GM23338 (cell line): ENCODE measurements at regions not wholly inside any gene's neighbourhood (a gene's known extent, or its start where the extent isn't known, plus 50 kb on each side); places are given as distances from the start of the nearest gene placed in this dataset.

Experiments used
- ATAC-seq: fragments of 200-7000 bp; cut with Tn5 transposase; 3 replicates; pipeline ENCODE4 v1.9.1; 2020
- DNase-seq: peaks from one replicate; pipeline ENCODE4 v3.0.0-alpha.2; 2015; ENCODE audit warnings: low spot score
- H2AFZ ChIP-seq: fragments of 200-600 bp; sonication (generic); 2 replicates; pipeline ENCODE4 v1.8.0; 2016; ENCODE audit warnings: antibody characterized with exemption, mild to moderate bottlenecking, moderate library complexity
- H3F3A ChIP-seq: fragments of 200-600 bp; sonication (generic); replicated peaks from 2 replicates; pipeline ENCODE4 v1.8.0; 2017; ENCODE audit warnings: antibody characterized with exemption, mixed run types, low read depth
- H3K27ac ChIP-seq: fragments of 200-600 bp; sonication (generic); 2 replicates; pipeline ENCODE4 v1.6.1; 2016; ENCODE audit warnings: low read depth
- H3K27me3 ChIP-seq: fragments of 200-600 bp; sonication (generic); 2 replicates; pipeline ENCODE4 v1.8.0; 2016; ENCODE audit warnings: mild to moderate bottlenecking, mixed run types, moderate library complexity; ENCODE audit not compliant: insufficient read depth
- H3K36me3 ChIP-seq: fragments of 200-600 bp; sonication (generic); 2 replicates; pipeline ENCODE4 v1.8.0; 2016; ENCODE audit warnings: mild to moderate bottlenecking; ENCODE audit not compliant: insufficient read depth
- H3K4me1 ChIP-seq: fragments of 200-600 bp; sonication (generic); 2 replicates; pipeline ENCODE4 v1.8.0; 2016; ENCODE audit warnings: mild to moderate bottlenecking, moderate library complexity; ENCODE audit not compliant: insufficient read depth
- H3K4me2 ChIP-seq: fragments of 200-600 bp; sonication (generic); 2 replicates; pipeline ENCODE4 v1.7.1; 2017; ENCODE audit warnings: mixed run types
- H3K4me3 ChIP-seq: fragments of 200-600 bp; sonication (generic); 2 replicates; pipeline ENCODE4 v1.6.1; 2016; ENCODE audit warnings: mixed run types
- H3K79me2 ChIP-seq: fragments of 200-600 bp; sonication (generic); replicated peaks from 2 replicates; pipeline ENCODE4 v1.8.0; 2017; ENCODE audit warnings: mild to moderate bottlenecking; ENCODE audit not compliant: insufficient read depth
- H3K9me2 ChIP-seq: fragments of 200-600 bp; sonication (generic); 2 replicates; pipeline ENCODE4 v1.8.0; 2017; ENCODE audit not compliant: insufficient read depth
- H4K20me1 ChIP-seq: fragments of 200-600 bp; sonication (generic); replicated peaks from 2 replicates; pipeline ENCODE4 v1.8.0; 2017; ENCODE audit warnings: mild to moderate bottlenecking; ENCODE audit not compliant: insufficient read depth
- H3K27ac Mint-ChIP-seq: 2 replicates; pipeline ENCODE4 v1.8.0; 2020; ENCODE audit warnings: inconsistent platforms, mild to moderate bottlenecking, moderate library complexity, mixed read lengths
- H3K27me3 Mint-ChIP-seq: 3 replicates; pipeline ENCODE4 v1.8.0; 2022; ENCODE audit warnings: low read depth, mild to moderate bottlenecking, moderate library complexity, mixed read lengths, inconsistent platforms; ENCODE audit not compliant: insufficient read depth, poor library complexity
- H3K36me3 Mint-ChIP-seq: 3 replicates; pipeline ENCODE4 v1.8.0; 2021; ENCODE audit warnings: low read depth, mild to moderate bottlenecking, inconsistent platforms, moderate library complexity, mixed read lengths
- H3K4me1 Mint-ChIP-seq: 3 replicates; pipeline ENCODE4 v1.8.0; 2020; ENCODE audit warnings: mild to moderate bottlenecking, inconsistent platforms, mixed read lengths
- H3K4me3 Mint-ChIP-seq: 3 replicates; pipeline ENCODE4 v1.8.0; 2021; ENCODE audit warnings: moderate library complexity, mild to moderate bottlenecking, inconsistent platforms, mixed read lengths
- H3K9me3 Mint-ChIP-seq: 3 replicates; pipeline ENCODE4 v1.8.0; 2020; ENCODE audit warnings: moderate library complexity, mild to moderate bottlenecking, inconsistent platforms, mixed read lengths
- CREB1 ChIP-seq: fragments of 250-450 bp; sonication (Bioruptor Pico); IDR thresholded peaks from 2 replicates; pipeline ENCODE4 v1.5.0; 2020; ENCODE audit warnings: low read depth, mild to moderate bottlenecking, moderate library complexity
- EZH2 ChIP-seq: fragments of 200-600 bp; sonication (generic); IDR thresholded peaks from one replicate; pipeline ENCODE4 v1.8.0; 2017; ENCODE audit warnings: antibody characterized with exemption, mild to moderate bottlenecking, low read depth; ENCODE audit not compliant: unreplicated experiment
- EZH2phosphoT487 ChIP-seq: fragments of 200-600 bp; sonication (generic); IDR thresholded peaks from one replicate; pipeline ENCODE4 v1.8.1; 2018; ENCODE audit warnings: antibody characterized with exemption; ENCODE audit not compliant: unreplicated experiment
- JUNB ChIP-seq: IDR thresholded peaks from one replicate; pipeline ENCODE4 v1.6.1; 2016; ENCODE audit warnings: antibody characterized with exemption; ENCODE audit not compliant: unreplicated experiment
- NANOG ChIP-seq: IDR thresholded peaks from 2 replicates; pipeline ENCODE4 v1.6.1; 2016; ENCODE audit warnings: antibody characterized with exemption, borderline replicate concordance
- POLR2AphosphoS5 ChIP-seq: IDR thresholded peaks from 2 replicates; pipeline ENCODE4 v1.6.1; 2016; ENCODE audit warnings: antibody characterized with exemption, low read depth
- STAT1 ChIP-seq: IDR thresholded peaks from one replicate; pipeline ENCODE4 v1.6.1; 2016; ENCODE audit warnings: antibody characterized with exemption; ENCODE audit not compliant: unreplicated experiment
- ZNF114 ChIP-seq: fragments of 250-450 bp; sonication (Bioruptor Pico); IDR thresholded peaks from 2 replicates; pipeline ENCODE4 v1.5.0; 2020; ENCODE audit warnings: mild to moderate bottlenecking, moderate library complexity
- ZNF331 ChIP-seq: fragments of 250-450 bp; sonication (Bioruptor Pico); IDR thresholded peaks from 2 replicates; pipeline ENCODE4 v1.5.0; 2020; ENCODE audit warnings: low read depth, mild to moderate bottlenecking, moderate library complexity
- TF ChIP-seq, protein P1 (sequence below): IDR thresholded peaks from 2 replicates; pipeline ENCODE4 v1.6.1; 2016; ENCODE audit warnings: antibody characterized with exemption
- TF ChIP-seq, protein P2 (sequence below): IDR thresholded peaks from one replicate; pipeline ENCODE4 v1.6.1; 2018; ENCODE audit warnings: antibody characterized with exemption; ENCODE audit not compliant: unreplicated experiment
- TF ChIP-seq, protein P3 (sequence below), 2 experiments: fragments of 200-600 bp in 1 of 2; sonication (generic) in 1 of 2; conservative IDR thresholded peaks; 2 replicates each; pipeline versions ENCODE4 v1.5.1 to v1.6.1; 2016 to 2017; ENCODE audit warnings: antibody characterized with exemption in 2 of 2, low read depth in 2 of 2, mild to moderate bottlenecking in 2 of 2, moderate library complexity in 1 of 2
- TF ChIP-seq, protein P4 (sequence below): fragments of 250-450 bp; sonication (Bioruptor Pico); IDR thresholded peaks from 2 replicates; pipeline ENCODE4 v1.5.0; 2020; ENCODE audit warnings: mild to moderate bottlenecking, moderate library complexity

DNA sequence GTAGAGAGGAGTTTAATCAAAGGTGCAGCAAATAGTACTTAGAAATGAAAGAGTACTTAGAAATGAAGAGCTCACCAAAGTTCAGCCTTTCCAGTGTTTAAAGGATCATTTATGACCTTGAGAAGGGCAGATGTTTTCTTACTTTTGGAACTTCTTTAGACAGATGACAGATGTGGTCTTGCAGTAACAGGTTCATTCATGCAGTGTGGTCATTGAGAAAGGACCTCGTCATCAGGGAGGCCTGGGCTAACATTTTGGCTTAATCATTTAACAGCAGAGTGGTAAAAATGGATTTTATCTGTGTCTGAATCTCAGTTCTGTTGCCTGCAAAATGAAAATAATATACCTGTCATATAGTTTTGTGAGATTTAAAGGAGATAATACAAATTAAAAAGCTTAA is 75.1 kb upstream of the NT5C1B start:
- Mint-ChIP-seq H3K27ac (no peak overlapping the region), H3K9me3 (no peaks in the 10 kb centered on the region), H3K36me3 (no peaks in the 10 kb centered on the region), H3K4me1 (no peaks in the 10 kb centered on the region), H3K27me3 (peaks cover 2% of the 10 kb centered on the region), H3K4me3 (no peak overlapping the region)
- DNase-seq: no peak
- H3K36me3 ChIP-seq: no peaks in the 10 kb centered on the region
- H3K27ac ChIP-seq: no peak overlapping the region
- no peaks in the 10 kb centered on the region for H3K27me3 ChIP-seq
- H4K20me1 ChIP-seq: no peaks in the 10 kb centered on the region
- H3F3A ChIP-seq: no peaks in the 10 kb centered on the region
- TF ChIP-seq, protein P1, sequence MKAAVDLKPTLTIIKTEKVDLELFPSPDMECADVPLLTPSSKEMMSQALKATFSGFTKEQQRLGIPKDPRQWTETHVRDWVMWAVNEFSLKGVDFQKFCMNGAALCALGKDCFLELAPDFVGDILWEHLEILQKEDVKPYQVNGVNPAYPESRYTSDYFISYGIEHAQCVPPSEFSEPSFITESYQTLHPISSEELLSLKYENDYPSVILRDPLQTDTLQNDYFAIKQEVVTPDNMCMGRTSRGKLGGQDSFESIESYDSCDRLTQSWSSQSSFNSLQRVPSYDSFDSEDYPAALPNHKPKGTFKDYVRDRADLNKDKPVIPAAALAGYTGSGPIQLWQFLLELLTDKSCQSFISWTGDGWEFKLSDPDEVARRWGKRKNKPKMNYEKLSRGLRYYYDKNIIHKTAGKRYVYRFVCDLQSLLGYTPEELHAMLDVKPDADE: no peak
- TF ChIP-seq ZNF331 (CRISPR knock-in tag) (no peak), JUNB (no peak), EZH2 (no peak), NANOG (no peak), STAT1 (no peak), ZNF114 (no peak), CREB1 (no peak), EZH2phosphoT487 (no peak), POLR2AphosphoS5 (no peak)
- TF ChIP-seq, protein P2, sequence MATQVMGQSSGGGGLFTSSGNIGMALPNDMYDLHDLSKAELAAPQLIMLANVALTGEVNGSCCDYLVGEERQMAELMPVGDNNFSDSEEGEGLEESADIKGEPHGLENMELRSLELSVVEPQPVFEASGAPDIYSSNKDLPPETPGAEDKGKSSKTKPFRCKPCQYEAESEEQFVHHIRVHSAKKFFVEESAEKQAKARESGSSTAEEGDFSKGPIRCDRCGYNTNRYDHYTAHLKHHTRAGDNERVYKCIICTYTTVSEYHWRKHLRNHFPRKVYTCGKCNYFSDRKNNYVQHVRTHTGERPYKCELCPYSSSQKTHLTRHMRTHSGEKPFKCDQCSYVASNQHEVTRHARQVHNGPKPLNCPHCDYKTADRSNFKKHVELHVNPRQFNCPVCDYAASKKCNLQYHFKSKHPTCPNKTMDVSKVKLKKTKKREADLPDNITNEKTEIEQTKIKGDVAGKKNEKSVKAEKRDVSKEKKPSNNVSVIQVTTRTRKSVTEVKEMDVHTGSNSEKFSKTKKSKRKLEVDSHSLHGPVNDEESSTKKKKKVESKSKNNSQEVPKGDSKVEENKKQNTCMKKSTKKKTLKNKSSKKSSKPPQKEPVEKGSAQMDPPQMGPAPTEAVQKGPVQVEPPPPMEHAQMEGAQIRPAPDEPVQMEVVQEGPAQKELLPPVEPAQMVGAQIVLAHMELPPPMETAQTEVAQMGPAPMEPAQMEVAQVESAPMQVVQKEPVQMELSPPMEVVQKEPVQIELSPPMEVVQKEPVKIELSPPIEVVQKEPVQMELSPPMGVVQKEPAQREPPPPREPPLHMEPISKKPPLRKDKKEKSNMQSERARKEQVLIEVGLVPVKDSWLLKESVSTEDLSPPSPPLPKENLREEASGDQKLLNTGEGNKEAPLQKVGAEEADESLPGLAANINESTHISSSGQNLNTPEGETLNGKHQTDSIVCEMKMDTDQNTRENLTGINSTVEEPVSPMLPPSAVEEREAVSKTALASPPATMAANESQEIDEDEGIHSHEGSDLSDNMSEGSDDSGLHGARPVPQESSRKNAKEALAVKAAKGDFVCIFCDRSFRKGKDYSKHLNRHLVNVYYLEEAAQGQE: no peak
- TF ChIP-seq, protein P3, sequence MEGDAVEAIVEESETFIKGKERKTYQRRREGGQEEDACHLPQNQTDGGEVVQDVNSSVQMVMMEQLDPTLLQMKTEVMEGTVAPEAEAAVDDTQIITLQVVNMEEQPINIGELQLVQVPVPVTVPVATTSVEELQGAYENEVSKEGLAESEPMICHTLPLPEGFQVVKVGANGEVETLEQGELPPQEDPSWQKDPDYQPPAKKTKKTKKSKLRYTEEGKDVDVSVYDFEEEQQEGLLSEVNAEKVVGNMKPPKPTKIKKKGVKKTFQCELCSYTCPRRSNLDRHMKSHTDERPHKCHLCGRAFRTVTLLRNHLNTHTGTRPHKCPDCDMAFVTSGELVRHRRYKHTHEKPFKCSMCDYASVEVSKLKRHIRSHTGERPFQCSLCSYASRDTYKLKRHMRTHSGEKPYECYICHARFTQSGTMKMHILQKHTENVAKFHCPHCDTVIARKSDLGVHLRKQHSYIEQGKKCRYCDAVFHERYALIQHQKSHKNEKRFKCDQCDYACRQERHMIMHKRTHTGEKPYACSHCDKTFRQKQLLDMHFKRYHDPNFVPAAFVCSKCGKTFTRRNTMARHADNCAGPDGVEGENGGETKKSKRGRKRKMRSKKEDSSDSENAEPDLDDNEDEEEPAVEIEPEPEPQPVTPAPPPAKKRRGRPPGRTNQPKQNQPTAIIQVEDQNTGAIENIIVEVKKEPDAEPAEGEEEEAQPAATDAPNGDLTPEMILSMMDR (conservative IDR thresholded peaks at IDR 0.05; ENCODE audit: low read depth in 2 of 2): no peak
- TF ChIP-seq, protein P4, sequence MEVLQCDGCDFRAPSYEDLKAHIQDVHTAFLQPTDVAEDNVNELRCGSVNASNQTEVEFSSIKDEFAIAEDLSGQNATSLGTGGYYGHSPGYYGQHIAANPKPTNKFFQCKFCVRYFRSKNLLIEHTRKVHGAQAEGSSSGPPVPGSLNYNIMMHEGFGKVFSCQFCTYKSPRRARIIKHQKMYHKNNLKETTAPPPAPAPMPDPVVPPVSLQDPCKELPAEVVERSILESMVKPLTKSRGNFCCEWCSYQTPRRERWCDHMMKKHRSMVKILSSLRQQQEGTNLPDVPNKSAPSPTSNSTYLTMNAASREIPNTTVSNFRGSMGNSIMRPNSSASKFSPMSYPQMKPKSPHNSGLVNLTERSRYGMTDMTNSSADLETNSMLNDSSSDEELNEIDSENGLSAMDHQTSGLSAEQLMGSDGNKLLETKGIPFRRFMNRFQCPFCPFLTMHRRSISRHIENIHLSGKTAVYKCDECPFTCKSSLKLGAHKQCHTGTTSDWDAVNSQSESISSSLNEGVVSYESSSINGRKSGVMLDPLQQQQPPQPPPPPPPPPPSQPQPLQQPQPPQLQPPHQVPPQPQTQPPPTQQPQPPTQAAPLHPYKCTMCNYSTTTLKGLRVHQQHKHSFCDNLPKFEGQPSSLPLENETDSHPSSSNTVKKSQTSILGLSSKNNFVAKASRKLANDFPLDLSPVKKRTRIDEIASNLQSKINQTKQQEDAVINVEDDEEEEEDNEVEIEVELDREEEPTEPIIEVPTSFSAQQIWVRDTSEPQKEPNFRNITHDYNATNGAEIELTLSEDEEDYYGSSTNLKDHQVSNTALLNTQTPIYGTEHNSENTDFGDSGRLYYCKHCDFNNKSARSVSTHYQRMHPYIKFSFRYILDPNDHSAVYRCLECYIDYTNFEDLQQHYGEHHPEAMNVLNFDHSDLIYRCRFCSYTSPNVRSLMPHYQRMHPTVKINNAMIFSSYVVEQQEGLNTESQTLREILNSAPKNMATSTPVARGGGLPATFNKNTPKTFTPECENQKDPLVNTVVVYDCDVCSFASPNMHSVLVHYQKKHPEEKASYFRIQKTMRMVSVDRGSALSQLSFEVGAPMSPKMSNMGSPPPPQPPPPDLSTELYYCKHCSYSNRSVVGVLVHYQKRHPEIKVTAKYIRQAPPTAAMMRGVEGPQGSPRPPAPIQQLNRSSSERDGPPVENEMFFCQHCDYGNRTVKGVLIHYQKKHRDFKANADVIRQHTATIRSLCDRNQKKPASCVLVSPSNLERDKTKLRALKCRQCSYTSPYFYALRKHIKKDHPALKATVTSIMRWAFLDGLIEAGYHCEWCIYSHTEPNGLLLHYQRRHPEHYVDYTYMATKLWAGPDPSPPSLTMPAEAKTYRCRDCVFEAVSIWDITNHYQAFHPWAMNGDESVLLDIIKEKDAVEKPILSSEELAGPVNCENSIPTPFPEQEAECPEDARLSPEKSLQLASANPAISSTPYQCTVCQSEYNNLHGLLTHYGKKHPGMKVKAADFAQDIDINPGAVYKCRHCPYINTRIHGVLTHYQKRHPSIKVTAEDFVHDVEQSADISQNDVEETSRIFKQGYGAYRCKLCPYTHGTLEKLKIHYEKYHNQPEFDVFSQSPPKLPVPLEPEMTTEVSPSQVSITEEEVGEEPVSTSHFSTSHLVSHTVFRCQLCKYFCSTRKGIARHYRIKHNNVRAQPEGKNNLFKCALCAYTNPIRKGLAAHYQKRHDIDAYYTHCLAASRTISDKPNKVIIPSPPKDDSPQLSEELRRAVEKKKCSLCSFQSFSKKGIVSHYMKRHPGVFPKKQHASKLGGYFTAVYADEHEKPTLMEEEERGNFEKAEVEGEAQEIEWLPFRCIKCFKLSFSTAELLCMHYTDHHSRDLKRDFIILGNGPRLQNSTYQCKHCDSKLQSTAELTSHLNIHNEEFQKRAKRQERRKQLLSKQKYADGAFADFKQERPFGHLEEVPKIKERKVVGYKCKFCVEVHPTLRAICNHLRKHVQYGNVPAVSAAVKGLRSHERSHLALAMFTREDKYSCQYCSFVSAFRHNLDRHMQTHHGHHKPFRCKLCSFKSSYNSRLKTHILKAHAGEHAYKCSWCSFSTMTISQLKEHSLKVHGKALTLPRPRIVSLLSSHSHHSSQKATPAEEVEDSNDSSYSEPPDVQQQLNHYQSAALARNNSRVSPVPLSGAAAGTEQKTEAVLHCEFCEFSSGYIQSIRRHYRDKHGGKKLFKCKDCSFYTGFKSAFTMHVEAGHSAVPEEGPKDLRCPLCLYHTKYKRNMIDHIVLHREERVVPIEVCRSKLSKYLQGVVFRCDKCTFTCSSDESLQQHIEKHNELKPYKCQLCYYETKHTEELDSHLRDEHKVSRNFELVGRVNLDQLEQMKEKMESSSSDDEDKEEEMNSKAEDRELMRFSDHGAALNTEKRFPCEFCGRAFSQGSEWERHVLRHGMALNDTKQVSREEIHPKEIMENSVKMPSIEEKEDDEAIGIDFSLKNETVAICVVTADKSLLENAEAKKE (CRISPR knock-in tag): no peak
- H2AFZ ChIP-seq: no peak overlapping the region
- no peaks in the 10 kb centered on the region for H3K79me2 ChIP-seq
- no peaks in the 10 kb centered on the region for H3K4me1 ChIP-seq
- H3K9me2 ChIP-seq: no peaks in the 10 kb centered on the region
- H3K4me3 ChIP-seq: no peak overlapping the region
- no peak for ATAC-seq
- no peak overlapping the region for H3K4me2 ChIP-seq
